NCI-H146 treated with DMSO at 0.1 percent for 48 hours (cell line): ENCODE measurements at regions not wholly inside any gene's neighbourhood (a gene's known extent, or its start where the extent isn't known, plus 50 kb on each side); places are given as distances from the start of the nearest gene placed in this dataset.
"Not testable (repeated sequence)": the region's sequence is repeated elsewhere in the genome, so short reads cannot be mapped to it uniquely, and the experiment has no call there.

Source experiments
- DNase-seq: peaks from one replicate; lab custom pipeline; 2025; ENCODE audit not compliant: unreplicated experiment; lab: John Stamatoyannopoulos, UW

DNA sequence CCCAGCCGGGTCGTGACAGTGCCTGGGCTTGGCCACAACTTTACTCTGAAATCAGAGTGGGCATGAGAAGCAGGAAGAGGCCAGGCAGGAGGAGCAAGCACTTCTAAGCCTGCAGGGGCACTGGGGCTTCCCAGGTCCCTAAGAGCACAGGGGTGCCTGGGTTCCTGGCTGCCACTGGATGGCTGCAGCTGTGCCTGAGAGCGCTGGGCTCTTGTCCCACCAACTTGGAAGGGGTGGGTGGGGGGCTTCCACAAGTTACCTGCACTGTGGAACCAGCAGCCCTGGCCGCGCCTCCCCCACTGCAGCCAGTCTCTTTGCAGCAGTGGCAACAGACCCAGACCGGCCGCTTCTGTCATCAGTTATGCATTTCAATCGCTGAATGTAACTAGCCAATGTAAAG lies 434.7 kb upstream of the GRM3 start:
- DNase-seq = no peak

DNA sequence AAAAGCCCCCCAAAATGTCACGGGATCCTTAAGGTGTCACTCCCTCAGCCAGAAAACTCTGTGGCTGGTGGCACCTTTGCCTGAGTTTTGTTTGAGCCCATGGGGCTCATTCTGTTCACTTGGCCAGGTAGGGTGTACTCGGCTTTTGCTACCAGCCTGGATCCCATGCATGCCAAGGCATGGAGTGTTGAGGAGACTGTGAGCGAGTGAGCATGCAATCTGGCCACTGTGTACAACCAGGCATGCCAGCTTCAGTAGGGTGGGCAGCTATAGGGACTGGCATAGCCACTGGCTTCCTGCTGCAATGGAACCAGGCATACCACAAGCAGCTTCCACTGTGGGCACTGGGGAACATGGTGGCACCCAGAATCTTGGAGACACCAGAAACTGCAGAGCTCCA lies 436.0 kb upstream of the GRM3 start:
- no peak for DNase-seq

DNA sequence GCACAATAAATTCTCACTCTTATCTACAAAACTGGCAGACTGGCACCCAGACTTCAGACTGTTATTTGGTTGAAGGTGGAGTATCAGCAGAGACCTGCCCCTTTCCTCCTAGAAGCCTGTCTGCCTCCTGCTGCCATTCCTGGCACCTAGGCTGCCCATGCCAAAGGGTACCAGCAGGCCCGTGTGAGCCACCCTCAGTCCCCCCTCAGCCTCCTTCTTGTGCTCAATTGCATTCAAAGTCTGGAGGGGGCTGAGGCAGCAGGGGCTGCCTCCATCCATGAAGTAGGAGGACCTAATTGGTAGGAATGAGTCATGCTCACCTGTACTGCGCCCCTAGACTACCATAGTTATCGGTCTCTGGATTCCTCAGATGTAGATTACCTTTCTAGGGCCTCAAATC lies 440.9 kb upstream of the GRM3 start:
- DNase-seq = no peak

DNA sequence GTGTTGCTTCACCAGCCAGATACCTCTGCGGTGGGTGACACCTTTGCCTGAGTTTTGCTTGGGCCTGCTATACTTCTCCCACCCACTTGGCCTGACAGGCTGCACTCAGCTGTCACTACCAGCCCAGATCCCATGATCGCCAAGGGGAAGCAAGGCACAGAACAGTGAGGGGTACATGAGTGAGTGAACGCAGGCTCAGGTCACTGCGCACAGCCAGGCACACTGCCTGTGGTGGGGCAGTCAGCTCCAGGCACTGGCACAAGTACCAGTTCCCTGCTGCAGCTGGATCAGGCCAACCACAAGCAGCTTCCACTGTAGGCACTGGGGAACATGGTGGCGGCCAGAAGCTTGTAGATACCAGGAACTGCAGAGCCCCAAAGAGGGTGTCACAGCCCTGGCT lies 441.9 kb upstream of the GRM3 start:
- no peak for DNase-seq

DNA sequence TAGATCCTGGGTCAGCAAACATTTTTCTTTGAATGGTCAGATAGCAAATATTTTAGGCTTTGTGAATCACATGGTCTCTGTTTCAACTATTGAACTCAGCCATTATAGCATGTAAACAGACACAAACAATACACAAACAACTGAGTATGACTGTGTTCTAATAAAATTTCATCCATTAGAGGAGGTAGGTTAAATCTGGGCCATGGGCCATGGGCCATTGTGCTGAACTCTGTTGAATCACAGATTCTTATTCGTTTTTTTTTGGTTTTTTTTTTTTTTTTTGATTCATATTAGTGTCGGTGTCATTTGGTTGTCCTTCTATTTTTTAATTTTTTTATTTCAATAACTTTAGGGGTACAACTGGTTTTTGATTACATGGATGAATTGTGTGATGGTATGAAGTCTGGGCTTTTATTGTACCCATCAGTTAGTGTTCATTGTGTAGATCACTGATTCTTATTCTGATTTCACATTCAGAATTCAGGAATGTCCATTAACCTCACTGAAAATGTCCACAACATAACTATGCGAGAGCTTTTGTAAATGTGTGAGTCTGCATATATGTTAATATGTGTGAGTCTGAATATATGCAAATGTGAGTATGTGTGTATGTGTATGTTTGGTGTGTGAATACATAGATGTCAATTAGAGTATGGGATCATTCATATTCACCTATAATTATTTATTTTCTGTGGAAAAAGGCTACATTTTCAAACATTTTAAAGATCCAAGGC lies 443.7 kb upstream of the GRM3 start:
- no peak for DNase-seq

DNA sequence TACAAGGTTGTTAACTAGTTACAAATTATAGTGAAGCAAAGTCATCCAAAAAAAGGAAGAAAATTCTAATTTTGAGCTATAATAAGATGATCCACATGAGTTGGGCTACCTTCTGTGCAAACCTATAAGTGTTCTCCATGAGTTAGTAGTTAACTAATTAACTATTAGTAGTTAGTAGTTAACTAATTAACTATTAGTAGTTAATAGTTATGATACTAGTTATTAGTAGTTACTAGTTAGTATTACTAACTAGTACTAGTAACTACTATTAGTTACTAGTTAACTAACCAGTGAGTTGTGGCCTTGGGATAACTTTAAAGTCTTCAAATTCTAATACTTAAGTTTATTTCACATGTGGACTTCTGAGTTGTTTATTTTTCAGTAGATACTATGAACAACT lies 453.4 kb upstream of the GRM3 start:
- DNase-seq = no peak

DNA sequence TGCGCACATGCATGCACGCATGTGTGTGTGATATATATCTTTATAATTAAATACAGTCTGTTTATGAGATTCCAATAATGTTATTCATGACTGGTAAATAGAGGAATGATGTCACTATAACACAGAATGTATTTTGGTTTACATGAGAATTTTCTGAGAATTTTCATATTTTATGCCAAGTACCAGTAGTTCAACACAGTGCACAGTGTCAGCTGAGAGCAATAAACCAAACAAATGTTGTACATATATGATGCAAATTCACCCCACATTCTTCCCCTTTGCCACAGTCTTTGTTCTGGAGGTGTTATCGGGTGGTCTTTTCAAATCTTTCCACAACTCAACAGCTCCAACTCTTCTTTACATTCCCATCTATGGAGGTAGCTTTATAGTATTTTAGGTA lies 462.2 kb upstream of the GRM3 start:
- no peak for DNase-seq

DNA sequence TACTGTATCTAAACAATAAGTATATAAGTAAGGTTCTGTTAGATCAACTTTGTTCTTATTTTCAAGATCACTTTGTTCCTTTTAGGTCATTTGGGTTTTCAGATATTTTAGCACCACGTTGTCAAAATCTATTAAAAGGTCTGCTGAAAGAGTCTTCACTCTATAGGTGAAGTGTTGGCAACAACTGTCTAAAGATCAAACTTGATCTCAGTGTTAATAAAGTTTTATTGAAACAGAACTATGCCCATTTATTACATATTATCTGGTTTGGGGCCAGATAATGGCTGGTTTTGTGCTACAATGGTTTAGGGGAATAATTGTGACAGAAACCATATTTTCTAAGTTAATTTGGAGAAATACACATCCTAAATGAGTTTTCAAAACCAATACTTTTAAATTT lies 478.9 kb upstream of the GRM3 start:
- DNase-seq = no peak

DNA sequence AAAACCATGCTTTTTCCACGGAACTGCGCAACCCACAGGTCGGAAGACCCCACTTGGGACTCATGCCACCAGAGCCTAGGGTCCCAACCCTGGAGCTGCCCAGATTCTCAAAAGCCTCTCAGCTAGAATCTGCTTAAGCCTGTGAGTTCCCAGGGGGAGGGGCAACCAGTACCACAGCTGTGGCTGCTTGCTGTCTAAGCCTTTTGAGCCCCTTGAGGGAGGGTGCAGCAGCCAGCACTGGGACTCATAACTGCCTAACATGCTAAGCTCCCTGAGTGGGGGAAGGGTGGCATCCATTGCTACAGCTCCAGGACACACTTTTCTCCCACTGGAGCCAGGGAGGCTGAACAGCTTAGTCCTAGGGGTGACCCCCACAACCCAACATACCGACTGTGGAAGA lies 485.6 kb upstream of the GRM3 start:
- DNase-seq = no peak

DNA sequence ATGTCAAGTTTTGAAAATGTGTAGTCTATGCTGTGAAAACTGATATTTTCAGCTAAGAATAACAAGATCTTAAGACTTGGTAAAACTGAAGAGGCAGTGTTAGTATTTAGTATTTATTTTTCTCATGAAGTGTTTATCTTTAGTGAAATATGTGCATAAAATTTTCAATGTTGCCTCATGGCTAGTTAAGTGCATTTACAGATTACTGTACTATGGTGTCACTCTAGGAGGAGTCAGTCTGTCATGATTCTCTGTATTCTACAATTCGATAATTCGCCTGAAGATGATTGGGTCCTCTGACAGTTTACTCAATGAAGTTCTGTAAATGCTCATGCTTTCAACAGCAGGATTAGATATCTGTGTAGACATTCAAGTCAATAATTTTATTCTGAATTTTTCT lies 488.1 kb upstream of the GRM3 start:
- no peak for DNase-seq

DNA sequence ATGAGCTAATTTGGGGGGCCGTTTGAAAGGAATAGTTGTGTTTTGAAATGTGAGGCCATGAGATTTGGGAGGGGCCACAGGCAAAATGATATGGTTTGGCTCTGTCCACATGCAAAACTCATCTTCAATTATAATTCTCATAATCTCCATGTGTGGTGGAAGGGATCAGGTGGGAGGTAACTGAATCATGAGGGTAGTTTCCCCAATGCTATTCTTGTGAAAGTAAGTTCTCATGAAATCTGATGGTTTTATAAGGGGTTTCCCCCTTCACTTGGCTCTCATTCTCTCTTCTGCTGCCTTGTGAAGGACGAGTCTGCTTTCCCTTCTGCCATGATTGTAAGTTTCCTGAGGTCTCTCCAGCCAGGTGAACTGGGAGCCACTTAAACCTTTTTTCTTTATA lies 490.8 kb upstream of the GRM3 start:
- no peak for DNase-seq

DNA sequence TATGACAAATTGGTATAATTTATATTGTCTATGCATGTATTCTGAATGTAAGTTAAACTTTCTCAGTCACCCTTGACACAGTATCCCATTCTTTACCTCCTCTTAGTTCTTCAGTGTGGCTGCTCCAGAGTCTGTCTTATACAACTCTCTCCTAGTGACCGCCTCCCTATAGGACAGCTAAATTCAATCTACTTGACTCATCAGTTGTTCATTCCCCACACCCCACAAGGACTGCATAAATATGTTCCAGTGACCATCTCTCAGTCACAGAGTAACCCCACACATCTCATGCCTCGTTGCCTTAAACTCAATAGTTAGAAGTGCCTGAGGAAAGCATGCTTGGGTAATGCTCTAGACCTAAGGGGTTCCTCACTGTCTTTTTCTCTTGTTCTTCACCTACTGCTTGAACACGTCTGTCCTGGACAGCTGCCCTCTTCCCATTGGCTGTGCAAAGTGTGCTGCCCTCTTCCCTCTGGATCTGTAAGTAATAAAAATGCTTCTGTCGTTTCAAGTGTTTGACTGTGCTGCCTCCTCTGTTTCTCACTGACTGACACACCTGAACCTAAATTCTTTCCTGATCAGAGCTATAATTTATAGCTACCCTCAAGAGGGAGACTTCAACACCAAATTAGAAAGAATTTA lies 494.6 kb upstream of the GRM3 start:
- DNase-seq = no peak

DNA sequence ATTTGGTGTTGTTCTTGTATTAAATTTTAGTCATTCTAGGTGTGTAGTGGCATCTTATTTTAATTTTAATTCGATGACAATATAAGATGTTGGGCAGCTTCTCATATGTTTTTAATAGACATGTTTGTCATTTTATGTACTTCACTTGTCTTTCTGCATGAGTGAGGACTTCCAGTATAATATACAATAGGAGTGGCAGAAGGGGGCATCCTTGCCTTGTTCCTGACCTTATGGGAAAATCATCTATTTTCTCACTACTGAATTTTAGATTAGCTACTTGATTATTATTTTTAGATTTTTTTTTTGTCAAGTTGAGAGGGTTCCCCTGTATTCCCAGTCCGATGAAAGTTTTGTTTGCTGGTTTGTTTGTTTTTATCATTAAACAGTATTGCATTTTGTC lies 495.2 kb upstream of the GRM3 start:
- no peak for DNase-seq

DNA sequence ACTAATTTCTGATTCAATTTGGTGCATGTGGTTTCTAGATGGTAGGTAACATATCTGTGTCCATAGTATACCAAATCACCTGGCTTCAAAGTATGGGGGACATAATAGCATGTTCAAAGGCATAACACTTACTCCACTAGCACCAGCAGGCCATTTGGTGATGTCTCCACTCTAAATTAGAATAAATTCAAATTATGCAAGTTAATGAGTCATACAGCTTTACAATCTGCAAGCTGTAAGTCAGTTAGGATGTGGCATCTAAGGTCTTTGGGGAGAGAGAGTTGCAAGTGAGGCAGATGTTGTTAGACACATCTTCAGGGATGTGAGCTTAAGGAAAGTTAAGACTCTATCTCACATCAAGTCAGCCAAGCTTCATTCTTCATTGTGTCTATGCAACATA lies 506.4 kb upstream of the GRM3 start:
- no peak for DNase-seq

DNA sequence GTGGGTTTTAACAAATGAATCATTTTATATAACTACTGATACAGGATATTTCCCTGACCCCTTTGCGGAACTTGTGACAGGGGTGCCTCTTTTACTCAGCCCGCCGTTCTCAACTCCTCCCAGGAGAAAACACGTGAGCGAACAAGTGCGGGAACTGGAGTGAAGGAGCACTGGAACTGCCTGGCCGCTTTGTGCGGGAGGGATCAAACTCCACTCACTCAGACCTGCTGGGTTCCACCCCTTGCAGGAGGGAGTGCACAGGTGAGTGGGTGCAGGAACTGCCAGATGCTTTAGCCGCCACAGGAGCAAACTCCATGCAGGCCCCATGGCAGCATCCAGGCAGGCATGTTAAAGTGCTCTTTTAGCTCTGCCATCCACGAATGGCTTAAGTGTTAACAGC lies 513.4 kb upstream of the GRM3 start:
- no peak for DNase-seq

DNA sequence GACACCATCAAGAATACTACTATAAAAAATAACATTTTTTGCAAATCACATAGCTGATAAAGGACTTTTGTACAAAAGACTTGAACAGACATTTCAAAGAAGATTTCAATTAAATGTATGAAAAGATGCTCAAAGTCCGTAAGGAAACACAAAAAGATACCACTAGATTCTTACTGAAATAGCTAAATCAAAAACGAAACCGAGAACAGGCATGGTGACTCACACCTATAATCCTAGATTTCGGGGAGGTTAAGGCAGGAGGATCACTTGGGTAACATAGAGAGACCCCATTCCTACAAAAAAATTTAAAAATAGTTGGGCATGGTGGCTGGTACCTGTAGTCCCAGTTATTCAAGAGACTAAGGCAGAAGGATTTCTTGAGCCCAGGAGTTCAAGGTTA lies 520.2 kb upstream of the GRM3 start:
- DNase-seq = no peak

DNA sequence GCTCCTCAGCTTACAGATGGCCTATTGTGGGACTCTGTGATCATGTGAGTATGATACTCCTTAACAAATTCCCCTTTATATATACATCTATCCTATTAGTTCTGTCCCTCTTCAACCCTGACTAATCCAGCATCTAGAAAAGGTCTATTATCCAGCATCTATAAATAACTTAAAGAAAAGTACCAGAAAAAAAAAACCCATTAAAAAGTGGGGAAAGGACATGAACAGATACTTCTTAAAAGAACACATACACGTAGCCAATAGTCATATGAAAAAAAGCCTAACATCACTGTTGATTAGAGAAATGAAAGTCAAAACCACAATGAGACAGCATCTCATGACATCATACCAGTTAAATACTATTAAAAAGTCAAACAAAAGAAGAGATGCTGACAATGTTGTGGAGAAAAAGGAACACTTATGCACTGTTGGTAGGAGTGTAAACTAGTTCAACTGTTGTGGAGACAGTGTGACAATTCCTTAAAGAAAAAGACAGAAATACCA lies 549.5 kb upstream of the GRM3 start:
- no peak for DNase-seq

DNA sequence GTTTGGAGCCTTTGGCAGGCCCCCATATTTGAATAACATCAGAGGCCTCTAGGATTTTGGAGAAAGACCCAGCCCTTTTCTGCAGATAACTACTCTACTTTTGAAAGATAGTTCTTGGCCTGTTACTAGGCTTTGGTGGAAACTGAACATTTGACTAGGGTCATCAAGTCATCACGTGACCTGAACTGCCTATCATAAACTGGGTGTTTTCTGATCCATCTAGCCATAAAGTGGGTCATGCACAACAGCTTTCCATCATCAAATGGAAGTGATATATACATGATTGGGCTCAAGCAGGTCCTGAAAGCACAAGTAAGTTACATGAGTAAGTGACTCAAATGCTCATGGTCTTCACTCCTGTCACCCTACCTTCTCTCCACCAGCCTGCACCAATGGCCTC lies 552.3 kb upstream of the GRM3 start:
- DNase-seq = no peak

DNA sequence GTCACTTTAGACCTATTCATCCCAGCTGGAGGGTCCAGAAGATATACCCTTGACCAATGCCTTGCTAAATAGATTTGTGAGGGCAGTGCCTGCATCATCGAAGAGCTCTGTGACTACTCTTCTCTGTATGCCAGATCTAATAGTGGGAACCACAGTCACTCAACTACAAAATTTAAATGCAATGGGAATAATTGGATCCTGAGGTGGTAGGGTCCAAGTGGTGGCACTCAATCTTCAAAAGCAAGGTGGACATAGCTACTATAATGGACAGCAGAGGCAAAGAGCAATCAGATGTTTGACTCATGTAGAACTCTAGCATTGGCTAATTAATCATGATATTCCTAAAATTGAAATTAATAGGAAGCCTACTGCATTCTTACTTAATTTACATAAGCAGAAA lies 554.3 kb upstream of the GRM3 start:
- DNase-seq = no peak

DNA sequence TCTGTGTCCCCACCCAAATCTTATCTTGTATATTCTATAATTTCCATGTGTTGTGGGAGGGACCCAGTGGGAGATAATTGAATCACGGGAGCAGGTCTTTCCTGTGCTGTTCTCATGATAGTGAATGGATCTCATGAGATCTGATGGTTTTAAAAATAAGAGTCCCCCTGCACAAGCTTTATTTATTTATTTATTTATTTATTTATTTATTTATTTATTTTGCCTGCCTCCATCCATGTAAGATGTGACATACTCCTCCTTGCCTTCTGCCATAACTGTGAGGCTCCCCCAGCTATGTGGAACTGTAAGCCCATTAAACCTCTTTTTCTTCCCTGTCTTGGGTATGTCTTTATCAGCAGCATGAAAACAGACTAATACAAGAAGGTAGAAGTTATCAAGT lies 579.1 kb upstream of the GRM3 start:
- DNase-seq = not testable (repeated sequence)

DNA sequence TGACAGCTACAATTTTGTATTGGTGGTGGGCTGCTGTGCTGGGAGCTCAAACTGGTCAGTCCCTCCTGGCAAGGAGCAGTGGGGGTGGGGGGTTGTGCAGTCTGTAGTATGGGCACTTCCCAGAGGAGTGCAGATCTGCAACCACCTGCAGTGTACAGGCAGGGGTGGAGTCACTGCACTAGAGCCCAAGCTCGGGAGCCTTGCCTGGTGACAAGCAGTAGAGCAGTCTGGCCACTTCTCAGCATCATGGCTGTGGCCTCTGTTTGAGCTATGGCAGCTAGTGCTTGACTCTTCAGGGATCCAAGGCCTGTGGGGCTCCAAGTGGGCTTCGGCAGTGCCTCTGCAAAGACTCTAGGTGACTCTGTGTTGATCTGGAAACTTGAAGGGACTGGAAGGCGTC lies 585.1 kb upstream of the GRM3 start:
- no peak for DNase-seq

DNA sequence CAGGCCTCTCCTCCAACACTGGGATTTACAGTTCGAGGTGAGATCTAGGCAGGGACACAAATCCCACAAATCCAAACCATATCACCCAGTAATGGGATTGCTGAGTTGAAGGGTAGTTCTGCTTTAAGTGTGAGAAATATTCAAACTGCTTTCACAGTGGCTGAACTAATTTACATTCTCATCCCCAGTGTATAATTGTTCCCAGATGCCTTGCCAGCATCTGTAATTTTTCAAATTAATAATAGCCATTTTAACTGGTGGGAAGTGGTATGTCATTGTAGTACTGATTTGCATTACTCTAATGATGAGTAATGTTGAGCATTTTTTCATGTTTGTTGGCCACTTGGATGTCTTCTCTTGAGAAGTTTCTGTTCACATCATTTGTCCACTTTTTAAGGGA lies 592.8 kb upstream of the GRM3 start:
- DNase-seq = no peak

DNA sequence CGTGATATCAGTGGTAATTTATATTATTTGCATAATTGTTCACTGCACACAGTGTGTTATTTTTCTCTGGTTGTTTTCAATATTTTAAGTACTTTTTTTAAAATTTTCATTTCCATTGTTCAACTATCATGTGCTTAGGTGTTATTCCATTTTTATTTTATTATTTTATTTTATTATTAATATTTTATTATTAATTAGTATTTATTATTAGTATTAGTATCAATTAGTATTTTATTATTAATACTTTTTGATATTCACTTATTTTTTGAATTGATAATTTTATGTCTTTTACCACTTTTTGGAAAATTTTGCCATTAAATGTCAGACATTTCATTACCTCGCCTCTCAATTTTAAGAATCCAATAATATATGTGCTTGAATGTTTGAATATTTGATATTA lies 593.8 kb upstream of the GRM3 start:
- DNase-seq = no peak
